ENCODE measurements at regions not wholly inside any gene's neighbourhood (a gene's known extent, or its start where the extent isn't known, plus 50 kb on each side); places are given as distances from the start of the nearest gene placed in this dataset.

DNA sequence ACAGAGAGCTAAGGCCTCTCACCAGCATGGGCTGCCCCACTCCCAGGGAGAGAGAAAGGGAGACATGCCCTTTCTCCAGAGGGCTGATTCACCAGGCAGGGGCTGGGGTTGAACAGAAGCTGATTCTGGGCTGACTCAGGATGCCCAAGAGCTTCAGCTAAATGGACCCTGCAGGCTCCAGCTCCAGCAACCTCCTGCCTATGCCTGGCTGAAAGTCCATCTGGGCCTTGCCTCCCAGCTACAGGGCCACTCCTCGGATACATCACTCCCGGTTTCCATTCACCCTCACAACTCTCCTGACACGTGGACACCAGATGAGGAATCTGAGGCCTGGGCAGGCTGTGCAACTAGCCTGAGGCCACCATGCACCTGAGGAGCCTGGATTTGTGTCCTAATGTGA lies 215.5 kb downstream of the BUD13 start:
- no peak for DNase-seq (ENCODE audit: low read depth)

DNA sequence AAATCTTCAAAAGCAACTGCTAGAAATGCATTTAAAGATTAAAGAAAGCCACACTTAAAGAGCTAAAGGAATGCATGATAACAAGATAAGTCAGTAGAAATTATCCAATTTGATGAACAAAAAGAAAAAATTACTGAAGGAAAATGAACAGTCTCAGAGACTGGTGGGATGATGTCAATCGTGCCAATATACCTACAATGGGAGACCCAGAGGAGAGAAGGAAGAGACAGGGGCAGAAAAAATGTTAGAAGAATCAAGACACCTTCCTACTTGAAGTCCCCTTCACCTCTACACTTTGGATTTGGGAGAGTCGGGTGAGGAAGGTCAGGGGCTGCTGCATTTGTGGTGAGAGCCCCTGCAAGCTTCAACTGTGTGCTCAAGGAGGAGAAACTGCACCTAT lies 216.3 kb downstream of the BUD13 start:
- DNase-seq (ENCODE audit: low read depth) = no peak

- DNase-seq (ENCODE audit: low read depth) = no peak
These were observed 219.3 kb downstream of the BUD13 start for GRCh38 chr11:116553482-116553881.

- no peak for DNase-seq (ENCODE audit: low read depth)
These were observed 221.2 kb downstream of the BUD13 start for GRCh38 chr11:116551576-116551975.

GRCh38 chr11:116548256-116548655 lies 224.5 kb downstream of the BUD13 start:
- DNase-seq (ENCODE audit: low read depth) = no peak

GRCh38 chr11:116547571-116547970 lies 225.2 kb downstream of the BUD13 start:
- no peak for DNase-seq (ENCODE audit: low read depth)

DNA sequence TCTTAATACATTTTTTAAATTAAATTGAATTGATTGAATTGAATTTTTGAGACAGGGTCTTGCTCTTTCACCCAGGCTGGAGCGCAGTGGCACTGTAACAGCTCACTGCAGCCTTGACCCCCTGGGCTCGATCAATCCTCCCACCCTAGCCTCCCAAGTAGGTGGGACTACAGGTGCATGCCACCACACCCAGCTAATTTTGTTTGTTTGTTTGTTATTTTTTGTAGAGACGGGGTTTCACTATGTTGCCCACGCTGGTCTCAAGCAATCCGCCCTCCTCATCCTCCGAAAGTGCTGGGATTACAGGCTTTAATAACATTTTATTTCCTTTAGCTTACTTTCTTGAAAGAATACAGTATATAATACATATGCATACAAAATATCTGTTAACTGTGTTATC lies 226.9 kb downstream of the BUD13 start:
- no peak for DNase-seq (ENCODE audit: low read depth)

DNA sequence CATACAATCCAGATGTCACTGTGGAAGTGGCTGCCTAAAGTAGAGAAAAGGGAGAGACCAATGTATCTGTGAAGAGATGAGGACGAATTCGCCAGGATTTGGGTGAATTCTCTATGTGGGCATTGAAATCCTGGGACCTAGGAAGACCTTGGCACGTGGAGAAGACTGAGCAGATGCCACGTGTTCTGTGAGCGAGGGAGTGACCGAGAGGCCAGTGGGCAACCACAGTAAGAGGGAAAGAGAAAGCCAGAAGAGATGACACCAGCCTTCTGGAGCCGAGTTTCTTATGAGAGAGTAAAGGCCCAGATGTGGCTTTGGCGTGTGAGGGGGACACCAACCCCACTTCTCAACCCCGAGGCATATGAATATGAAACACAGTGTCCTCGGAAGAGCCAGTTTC lies 228.1 kb downstream of the BUD13 start:
- DNase-seq (ENCODE audit: low read depth) = no peak

DNA sequence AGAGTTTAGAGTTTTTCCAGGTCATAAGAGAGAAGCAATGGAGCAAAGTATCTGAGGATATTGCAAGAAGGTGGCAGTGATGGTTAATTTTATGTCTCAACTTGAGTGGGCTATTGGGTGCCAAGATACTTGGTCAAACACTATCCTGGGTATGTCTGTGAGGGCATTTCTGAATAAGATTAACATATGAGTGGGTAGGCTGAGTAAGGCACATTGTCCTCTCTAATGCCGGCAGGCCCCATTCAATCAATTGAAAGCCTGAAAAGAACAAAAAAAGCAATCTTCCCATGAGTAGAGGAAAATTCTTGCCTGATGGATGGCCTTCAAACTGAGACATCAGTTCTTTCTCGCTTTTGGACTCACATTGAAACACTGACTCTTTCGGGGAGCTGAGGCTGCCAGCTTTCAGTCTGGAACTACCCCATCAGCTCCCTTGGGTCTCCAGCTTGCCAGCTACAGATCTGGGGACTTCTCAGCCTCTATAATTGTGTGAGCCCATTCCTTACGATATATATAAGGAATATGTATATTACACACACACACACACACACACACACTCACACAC lies 228.8 kb downstream of the BUD13 start:
- DNase-seq (ENCODE audit: low read depth) = no peak

DNA sequence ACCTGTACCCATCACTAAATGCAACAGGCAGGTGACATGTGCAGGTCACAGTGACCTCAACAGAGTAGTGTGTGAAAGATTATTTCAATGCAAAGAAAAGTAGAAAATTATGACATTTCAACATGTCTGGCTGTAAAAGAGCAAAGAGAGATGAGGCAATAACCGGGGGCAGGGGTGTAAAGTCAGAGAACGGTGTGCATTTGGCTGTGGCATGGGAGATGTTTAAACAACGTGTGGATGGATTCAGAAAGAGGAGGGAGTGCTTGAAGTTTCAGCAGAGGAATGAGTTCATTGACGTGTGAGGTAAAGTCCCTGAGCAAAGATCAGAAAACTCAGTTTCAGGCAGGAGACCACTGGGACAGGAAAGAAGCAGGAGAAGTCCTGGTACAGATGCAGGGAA lies 229.7 kb downstream of the BUD13 start:
- DNase-seq (ENCODE audit: low read depth) = no peak

DNA sequence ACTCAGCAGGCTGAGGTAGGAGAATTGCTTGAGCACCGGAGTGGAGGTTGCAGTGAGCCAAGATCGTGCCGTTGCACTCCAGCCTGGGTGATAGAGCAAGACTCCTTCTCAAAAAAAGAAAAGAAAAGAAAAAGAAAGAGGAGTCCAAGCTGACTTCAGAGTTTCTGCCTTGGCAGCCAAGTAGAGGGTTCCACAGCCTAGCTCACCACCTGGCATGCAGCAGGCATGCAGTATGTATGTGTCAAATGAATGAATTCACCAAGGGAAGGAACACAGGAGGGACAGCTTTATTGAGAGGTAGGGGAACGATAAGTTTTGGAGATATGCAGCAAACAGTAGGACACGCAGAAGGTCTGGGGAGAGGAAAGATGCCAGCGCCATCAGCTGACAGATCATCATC lies 230.4 kb downstream of the BUD13 start:
- DNase-seq (ENCODE audit: low read depth) = no peak

- DNase-seq (ENCODE audit: low read depth) = no peak
These were observed 231.3 kb downstream of the BUD13 start for GRCh38 chr11:116541460-116541859.

DNA sequence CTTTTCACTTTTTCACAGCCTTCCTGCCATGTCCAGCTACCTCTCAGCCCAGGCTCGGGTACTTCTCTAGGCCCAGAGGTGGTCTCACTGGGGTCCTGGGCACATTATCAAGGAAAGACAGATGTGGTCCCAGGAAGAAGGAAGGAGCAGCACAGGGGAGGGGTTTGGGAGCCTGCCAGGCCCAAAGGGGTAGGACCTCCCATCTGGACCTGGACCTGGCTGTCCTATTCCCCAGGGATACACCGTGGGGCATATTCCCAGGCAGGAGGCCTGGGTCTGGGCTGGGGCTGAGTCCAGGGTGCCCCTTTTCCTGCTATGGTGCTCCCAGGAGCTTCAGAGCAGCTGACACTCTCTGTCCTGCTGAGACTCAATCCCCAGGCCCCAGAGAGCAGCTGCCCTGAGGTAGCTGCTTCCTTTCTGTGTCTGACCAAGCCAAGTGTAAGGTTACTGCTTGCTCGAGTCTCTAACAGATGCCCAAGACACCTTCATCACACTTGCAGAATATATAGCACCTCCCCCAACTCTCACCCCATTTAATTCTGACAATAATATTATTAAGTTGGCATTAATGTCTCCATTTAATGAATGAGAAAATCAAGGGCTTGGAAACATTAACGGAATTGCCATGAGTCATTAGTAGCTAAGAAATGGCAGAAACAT lies 232.0 kb downstream of the BUD13 start:
- DNase-seq (ENCODE audit: low read depth) = no peak

- DNase-seq (ENCODE audit: low read depth) = no peak
These were observed 232.9 kb downstream of the BUD13 start for GRCh38 chr11:116539836-116540418.

DNA sequence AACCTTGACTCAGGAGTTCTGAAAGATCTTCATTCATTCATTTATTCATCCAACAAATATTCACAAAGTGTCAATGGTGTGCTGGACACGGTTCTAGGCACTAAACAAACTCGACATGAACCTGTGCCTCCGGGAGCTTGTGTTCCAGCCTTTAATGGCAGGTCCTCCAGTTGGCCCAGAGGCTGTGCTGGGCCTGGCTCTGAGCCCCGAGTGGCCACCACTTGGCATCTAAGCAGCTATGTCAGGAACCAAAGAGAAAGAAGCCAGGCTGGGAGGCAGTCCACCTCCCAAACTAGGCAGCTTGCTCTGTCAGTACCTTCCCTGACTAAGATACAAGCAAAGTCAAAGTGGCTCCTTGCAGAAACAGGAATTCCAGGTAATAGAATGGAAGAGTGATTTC lies 233.6 kb downstream of the BUD13 start:
- no peak for DNase-seq (ENCODE audit: low read depth)

DNA sequence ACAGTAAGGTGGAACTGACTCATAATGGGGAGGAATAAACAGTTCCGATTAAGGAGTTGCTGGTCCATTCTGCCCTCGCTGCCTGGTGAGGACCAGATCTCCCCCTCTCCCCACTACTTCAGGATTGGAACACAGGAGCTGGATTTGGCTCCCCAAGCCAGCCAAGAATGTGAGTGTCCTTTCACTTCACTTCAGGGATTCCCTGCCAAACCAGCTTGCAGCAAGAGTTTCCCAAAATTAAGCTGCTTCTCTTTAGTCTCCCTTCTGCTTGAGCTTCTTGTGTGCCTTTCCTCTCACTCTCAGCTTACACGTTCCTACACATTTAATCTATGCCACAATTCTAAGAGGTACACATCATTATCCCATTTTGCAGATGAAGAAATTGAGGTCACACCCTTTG lies 234.1 kb downstream of the BUD13 start:
- no peak for DNase-seq (ENCODE audit: low read depth)

DNA sequence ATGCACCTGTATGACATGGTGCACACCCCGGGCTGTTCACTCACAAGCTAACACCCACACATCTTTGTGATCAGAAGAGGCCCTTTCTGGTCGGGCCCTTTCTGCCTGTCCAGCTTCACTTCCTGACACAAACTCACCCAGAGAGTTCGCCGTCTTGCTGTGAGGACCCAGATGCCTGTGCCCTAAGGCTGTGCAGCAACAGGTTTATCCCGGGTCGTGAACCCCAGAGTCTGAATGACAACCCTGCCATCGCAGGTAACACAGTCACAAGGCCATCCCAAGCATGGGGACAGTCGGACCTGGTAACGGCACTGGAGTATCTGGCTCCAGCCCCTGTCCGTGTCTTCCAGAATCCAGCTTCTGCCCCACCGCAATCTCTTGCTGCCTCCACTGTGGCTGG lies 235.1 kb downstream of the BUD13 start:
- no peak for DNase-seq (ENCODE audit: low read depth)

- DNase-seq (ENCODE audit: low read depth) = no peak
These were observed 235.7 kb downstream of the BUD13 start for GRCh38 chr11:116537121-116537520.

- DNase-seq (ENCODE audit: low read depth) = no peak
These were observed 236.4 kb downstream of the BUD13 start for GRCh38 chr11:116536416-116536815.

DNA sequence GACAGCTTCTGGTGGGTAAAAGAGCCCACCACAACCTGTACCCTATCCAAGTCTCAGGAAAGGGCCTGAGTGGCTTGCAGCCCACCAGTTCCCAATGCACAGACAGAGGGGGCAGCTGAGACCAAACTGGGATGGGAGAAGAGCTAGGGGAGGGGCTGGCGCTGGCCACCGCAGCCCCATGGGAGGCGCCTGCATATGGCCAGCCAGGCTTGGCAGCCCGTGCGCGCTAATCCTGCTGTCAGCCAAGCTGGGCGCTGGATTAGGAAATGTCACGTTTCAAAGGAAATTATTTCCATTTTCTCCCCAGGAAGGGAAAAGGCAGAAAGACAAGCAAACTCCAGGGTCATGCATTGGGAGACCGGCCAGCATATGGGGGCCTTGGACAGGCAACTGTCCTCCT lies 236.8 kb downstream of the BUD13 start:
- DNase-seq (ENCODE audit: low read depth) = no peak

GRCh38 chr11:116535120-116535519 lies 237.7 kb downstream of the BUD13 start:
- no peak for DNase-seq (ENCODE audit: low read depth)

DNA sequence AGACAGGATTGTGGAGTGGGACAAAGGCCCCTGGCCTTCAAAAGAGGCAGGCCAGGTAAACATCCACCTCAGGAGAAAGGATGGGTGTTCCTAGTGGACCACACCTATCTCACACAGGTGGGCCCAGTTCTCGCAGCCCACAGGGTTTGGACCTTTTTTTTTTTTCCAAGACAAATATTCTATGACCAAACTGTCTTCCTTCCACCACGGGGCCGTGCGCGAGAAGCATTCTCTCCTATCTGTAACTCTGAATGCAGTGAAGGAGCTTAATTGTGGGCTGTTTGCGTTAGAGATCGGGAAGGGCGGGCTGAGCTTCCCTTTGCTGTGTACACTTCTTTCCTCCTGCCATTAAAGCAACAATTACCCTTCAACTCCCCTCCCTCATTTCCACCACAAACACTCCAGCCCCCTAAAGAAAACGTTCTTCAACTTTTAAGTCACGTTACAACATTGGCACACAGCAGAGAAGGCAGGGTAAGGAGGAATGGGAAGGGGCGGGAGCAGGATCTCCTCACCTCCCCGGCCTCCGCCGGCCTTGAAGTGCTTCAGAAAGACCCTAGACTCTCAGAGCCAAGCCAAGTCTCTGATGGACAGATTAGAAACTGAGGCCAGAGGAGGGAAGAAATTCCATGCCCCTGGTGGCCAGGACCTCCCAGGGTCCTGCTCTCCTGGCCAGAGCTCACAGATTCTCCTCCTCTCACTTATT lies 238.4 kb downstream of the BUD13 start:
- no peak for DNase-seq (ENCODE audit: low read depth)

GRCh38 chr11:116533186-116533825 lies 239.5 kb downstream of the BUD13 start:
- no peak for DNase-seq (ENCODE audit: low read depth)
